Activated CD4-positive, alpha-beta T cell treated with anti-CD3 and anti-CD28 coated beads, Interleukin-2, amount 50 U/mL, for 24 hours (primary cell): ENCODE measurements at regions not wholly inside any gene's neighbourhood (a gene's known extent, or its start where the extent isn't known, plus 50 kb on each side); places are given as distances from the start of the nearest gene placed in this dataset.
"Not testable (repeated sequence)": the region's sequence is repeated elsewhere in the genome, so short reads cannot be mapped to it uniquely, and the experiment has no call there.

Source experiments
- DNase-seq, 2 donors: peaks; one replicate each; pipeline ENCODE4 v3.0.0-alpha.2; 2020; ENCODE audit warnings: low read depth in 1 of 2, low spot score in 1 of 2

DNA sequence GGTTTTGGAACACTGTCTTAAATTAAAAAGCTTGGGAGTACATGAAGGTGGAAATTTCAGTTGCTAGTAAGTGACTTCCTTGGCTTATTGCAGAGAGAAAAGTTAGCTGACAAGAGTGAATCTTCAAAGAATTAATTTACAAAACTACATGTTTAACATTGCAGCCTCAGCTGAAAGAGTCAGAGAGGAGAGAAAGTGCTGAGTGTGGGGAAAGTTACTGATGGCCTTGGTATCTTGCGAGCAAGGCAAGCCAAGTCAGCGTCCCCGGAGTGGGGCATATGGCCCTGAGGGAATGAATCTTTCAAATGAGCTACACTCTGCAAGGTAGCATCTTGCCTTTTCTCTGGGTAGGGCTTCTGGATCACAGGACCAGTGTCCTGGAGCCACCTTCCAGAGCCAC lies 131.3 kb downstream of the LPIN1 start:
- no peak for DNase-seq

- not testable (repeated sequence) for DNase-seq
These were observed 138.8 kb downstream of the LPIN1 start for GRCh38 chr2:11885253-11885652.

- DNase-seq: not testable (repeated sequence)
These were observed 140.5 kb downstream of the LPIN1 start for GRCh38 chr2:11886899-11887298.

DNA sequence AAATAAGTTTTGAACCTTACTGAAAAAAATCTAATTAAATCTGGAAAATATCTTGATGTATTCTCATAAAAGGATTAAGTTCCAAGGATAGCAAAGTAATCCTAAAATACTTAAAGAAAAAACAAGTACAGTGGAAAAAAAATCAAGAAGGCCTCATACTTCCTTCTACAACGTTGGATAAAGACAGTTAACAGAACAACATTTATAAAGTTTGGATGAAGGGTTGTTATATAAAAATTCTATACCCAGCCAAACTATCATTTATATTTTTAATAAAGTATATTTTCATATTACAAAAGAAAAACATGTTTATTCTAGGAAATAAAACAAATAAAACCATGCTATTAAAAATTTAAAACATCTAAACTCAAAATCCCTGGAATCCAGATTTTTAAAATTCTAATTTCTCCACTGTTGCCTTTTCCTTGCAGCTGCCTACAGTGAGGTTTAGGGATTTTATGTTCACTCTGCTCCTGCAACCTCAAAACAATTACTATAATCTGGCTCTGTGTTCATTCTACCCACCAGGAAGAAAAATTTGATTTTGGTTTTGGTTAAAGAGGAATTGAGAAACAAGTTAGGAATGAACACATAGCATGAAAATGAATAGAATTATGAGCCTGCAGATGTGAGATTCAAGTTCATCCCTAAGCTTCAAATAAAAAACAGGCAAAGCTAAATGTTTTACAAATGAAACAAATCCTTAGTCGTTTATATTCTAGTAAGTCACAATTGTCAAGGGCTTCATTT lies 142.8 kb downstream of the LPIN1 start:
- DNase-seq: no peak

- DNase-seq: no peak
These were observed 143.4 kb downstream of the LPIN1 start for GRCh38 chr2:11889854-11890253.

GRCh38 chr2:11891028-11891427 lies 144.6 kb downstream of the LPIN1 start:
- DNase-seq: no peak

GRCh38 chr2:11891671-11892440 lies 145.4 kb downstream of the LPIN1 start:
- DNase-seq: no peak

DNA sequence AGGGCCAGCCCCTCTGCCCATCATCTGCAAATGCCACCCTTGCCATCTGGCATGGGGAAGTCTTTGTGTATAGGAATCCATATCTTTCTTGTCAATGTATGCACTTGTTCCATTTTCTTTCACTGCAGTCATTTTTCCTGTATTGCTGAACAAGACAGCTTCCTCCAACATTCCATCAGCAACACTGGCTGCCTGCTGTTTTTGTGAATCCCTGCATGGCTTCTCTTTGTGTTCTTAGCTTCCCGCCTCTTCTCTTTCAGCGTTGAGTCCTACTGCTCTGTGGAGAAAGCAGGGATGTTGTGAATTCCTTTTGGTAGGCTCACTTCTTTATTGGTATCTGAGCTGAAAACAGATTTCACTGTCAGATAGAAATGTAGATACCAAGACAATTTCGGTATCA lies 150.0 kb downstream of the LPIN1 start:
- DNase-seq: no peak

- DNase-seq: no peak
These were observed 152.1 kb downstream of the LPIN1 start for GRCh38 chr2:11898576-11898975.

DNA sequence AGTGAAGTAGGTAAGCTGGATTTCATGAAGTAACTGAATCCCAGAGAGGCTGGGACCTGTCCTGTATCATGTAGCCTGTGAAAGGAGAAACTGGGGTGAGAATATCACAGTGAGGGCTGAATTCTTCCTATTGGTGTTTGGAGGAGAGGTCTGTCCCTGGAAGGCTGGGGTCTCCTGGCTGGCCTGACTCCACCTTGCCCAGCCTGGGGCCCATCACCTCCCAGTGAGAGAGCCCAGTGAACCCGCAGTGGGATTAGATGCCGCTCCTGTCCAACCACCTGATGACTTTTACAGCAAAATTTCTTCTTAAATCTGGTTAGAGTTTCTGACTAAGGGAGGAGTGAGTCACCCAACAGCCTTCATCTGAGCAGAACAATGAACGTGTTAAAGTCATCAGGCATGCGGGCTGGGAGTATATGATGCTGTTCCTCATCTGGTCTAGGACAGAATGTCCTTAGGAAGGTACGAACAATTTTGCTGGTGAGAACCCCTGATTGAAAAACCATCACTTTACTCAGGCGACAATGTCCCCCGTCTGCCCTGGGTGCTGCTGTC lies 152.9 kb downstream of the LPIN1 start:
- no peak for DNase-seq

DNA sequence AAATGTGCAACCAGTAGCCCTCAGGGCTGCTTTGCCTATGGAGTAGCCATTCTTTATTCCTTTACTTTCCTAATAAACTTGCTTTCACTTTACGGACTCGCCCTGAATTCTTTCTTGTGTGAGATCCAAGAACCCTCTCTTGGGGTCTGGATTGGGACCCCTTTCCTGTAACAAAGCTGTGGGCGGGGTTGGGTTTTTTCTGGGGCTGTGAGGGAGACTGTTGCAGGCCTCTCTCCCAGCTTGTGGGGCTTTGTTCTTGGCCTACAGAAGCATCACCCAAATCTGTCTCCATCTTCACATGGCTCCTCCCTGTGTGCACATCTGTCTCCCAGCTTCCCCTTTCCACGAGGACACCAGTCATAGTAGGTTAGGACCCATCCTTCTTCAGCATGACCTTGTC lies 154.5 kb downstream of the LPIN1 start:
- not testable (repeated sequence) for DNase-seq

DNA sequence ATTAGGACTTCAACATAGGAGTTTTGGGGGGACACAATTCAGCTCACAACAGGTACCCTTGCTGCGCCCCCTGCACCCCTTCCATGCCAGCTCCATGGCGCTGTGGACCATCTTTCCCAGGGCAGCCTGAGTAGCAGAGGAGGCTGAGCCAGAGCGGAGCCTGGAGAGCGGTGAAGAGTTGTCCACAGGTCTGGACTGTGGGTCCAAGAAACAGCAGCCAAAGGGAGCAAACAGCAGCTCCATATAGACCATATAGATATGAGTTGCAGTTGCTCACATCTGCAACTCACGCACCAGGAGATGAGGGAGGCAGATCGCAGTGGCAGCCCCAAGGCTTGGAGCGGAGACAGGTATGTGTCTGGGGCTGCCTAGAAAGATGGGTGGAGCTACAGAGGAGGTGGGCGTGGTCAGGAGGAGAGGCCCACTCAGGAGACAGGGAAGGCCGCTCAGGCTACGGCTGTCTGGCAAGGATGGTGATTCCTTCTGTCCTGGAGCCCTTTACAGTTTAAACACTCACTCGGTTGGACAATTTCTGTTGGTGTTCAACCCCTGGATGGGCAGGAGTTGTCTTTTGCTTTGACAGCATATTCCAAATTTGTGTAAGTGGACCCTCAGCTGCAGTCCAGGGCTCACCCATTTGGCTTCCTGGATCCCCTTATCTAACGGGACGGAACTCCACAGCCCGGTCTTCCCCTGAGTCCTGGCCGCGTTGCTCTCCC lies 155.1 kb downstream of the LPIN1 start:
- no peak for DNase-seq

- DNase-seq: no peak
These were observed 156.7 kb downstream of the LPIN1 start for GRCh38 chr2:11903085-11903606.

DNA sequence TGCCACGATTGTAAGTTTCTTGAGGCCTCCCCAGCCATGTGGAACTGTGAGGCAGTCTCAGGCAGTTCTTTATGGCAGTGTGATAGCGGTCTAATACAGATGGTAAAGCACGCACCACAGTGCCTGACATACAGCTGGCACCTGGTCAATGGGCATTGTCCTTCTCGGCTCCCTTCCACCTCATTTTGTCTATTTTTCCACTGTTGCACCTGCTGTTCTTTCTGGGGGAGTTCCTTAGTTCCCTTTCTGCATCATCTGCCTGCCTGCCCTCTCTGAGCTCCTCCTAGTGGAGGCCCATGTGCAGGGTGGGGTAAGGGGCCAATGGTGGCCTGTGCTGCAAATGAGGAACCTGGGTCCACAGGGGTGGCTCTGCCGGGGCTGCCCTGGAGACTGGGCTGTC lies 157.6 kb downstream of the LPIN1 start:
- no peak for DNase-seq

DNA sequence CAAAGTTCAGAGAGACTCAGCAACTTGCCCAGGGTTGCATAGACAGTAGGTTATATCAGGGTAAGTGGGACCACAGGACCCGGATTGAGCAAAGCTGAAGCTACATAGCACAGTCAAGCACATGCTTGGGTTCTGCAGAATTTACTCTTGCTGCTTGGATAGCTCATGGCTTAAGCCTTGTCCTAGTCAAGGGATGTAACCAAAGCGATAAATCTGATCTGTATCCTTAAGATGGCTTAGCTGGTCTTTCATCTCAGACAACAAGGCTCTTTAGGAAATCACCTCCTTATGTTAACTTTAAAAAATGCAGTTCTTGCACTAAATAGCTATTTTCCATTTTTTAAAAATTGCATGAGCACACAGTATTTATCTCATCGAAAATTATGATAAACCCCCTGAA lies 158.5 kb downstream of the LPIN1 start:
- no peak for DNase-seq

GRCh38 chr2:11907190-11907589 lies 160.8 kb downstream of the LPIN1 start:
- no peak for DNase-seq

DNA sequence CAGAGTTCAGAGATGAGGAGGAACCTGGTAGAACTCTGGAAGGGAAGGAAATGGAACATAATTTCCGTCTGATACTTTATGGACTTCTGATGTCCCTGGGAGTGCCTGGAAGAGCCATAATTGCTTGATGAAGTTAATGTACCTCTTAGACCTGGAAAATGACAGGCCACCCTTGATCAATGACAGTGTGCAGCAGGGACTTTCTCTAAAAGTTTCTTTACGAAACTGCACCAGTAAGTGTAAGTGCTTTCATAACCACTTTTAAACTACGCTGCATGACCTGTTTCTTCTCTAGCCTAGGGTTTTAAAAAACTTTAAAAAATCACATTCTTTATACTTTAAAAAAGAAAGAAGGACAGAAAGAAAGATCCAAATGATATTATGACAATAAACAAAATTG lies 164.5 kb downstream of the LPIN1 start:
- DNase-seq: no peak

- DNase-seq: no peak
These were observed 166.5 kb downstream of the LPIN1 start for GRCh38 chr2:11912980-11913379.

GRCh38 chr2:11914455-11914854 lies 168.0 kb downstream of the LPIN1 start:
- DNase-seq: no peak

- no peak for DNase-seq
These were observed 169.2 kb downstream of the LPIN1 start for GRCh38 chr2:11915650-11916049.

- no peak for DNase-seq
These were observed 173.5 kb downstream of the LPIN1 start for GRCh38 chr2:11919953-11920352.
